ENCODE measurements at regions not wholly inside any gene's neighbourhood (a gene's known extent, or its start where the extent isn't known, plus 50 kb on each side); places are given as distances from the start of the nearest gene placed in this dataset.

DNA sequence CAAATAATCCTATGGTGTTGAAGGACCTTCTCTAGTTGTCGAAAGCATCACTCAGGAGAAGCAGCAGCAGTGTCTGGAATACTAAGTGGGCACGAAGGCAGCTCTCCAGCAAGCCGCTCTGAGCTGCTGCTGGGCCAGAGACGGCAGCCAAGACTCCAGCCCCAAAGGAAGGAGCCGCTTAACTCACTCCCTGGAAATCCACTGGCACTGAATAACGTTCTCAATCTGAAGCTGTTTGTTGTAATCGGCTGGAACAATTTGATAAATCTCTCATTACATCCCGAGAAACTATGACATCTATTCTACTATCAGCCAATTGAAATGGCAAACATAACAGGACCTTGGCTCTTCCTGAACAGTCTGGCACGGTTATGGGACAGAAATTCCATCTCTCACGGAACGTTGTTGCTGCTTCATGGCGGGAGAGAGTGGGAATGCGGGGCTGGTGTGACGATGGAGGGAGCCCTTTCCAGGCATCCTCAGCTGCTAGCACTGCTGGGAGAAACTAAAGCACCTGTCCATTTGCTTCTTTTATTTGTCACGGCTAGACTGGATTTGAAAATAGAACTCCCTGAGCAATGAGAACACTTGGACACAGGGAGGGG, 331.5 kb upstream of the RNF32 start:
- no peak for DNase-seq

DNA sequence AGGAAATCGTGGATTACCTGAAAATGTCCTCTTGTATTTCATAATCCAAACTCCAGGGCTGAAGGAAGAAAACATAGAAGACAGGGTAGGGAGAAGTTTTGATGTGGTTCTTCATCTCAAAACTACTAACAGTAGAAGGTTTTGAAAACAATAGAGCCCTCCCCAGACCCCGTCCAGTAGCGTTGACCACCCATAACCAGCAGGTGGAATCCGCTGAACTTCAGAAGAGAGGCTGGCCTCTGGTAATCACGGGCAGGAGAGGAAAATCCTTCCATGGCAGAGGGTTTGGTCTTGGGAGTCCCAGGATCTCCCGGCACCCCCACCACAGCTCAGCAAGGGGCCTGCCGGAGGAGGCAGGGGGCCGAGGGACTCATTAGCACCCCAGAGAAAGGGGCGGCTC, 333.4 kb upstream of the RNF32 start:
- DNase-seq, result no peak

- no peak for DNase-seq
Observed at GRCh38 chr7:156305351-156305750, 335.2 kb upstream of the RNF32 start.

- no peak for DNase-seq
Observed at GRCh38 chr7:156282816-156283215, 357.8 kb upstream of the RNF32 start.

- DNase-seq, result no peak
Observed at GRCh38 chr7:156279635-156280034, 360.9 kb upstream of the RNF32 start.

- no peak for DNase-seq
Observed at GRCh38 chr7:156275292-156275691, 365.3 kb upstream of the RNF32 start.

DNA sequence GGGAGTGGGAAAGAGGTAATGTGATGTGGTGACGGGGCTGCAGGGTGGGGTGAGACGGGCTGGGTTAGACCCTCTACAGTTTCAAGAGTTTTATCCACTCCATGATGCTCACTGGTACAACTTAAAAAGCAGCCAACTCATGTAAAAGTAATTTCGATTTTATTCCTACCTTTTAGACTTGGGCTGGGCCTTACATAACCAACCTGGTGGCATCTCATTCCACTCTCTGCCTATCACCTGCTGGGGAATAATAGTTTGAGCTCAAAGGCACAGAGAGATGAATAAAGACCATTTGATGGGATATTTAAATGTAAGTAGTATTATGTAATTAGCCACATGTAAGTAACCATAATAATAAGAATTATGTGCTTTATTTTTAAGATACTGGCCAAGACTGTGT, 366.0 kb upstream of the RNF32 start:
- no peak for DNase-seq

DNA sequence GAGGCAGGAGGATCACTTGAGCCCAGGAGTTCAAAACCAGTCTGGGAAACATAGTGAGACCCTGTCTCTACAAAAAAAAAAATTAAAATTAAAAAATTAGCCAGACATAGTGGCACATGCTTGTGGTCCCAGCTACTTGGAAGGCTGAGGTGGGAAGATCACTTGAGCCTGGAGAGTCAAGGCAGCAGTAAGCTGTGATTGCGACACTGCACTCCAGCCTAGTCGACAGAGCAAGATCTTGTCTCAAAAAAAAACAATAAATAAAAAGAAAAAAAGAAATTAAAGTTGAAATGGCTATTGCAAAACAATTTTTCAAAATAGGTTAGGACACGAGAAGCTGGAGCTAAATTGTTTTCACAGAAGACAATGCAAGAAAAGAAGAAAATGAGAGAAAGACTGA, 379.0 kb upstream of the RNF32 start:
- no peak for DNase-seq

GRCh38 chr7:156257904-156258303, 382.7 kb upstream of the RNF32 start:
- DNase-seq, result no peak

DNA sequence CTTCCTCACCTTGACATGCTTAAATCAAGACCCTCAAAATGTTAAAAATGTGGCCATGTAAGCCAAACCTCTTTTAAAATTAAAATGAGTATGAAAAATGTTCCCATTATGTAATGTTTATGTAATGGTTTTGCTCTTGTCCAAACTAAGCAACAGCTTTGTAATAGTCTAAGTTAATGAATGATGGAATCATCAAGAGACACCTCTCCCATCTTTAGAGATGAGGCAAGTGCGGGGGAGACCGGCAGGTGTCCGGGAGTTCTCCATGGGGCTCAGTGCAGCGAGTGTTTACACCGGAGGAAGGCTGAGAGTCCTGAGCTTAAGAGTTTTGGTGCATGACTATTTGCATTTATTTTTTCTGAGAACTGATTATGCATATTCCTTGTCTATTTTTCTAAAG, 384.9 kb upstream of the RNF32 start:
- no peak for DNase-seq

DNA sequence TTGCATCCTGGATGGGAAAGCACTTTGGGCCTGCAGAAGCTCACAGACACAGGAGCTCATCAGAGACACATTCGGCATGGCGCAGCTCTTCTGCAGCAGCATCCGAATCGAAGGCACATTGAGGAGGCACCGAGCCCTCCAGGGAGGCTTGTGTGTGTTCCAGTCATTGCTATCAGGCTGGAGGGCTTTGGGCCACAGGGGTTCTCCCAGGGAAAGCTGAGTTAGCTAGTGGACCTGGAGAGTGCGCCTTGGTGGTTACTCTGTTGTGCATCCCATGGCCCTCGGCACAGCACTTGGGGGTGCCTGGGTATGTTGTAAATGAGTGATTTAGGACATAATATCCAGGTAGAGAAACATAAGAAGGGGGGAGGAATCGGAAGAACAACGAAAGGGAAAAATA, 388.7 kb upstream of the RNF32 start:
- DNase-seq, result no peak

DNA sequence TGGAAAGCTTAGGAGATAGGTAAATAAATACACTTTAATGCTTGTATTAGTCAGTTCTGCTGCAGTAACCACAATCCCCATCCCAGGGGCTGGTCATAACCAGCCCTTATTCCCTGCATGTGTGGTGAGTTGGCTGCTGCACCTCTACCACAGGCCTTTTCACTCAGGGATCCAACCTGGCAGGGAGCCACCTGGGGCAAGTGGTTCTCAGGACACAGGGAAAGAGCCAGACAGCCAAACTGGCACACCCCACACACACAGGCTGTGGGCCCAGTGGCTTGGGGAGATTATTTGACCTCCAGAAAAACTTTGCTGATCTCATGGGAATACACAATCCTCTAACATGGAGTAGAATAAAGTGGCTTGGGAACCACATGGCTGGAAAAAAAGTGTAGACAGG, 400.0 kb upstream of the RNF32 start:
- DNase-seq, result no peak

DNA sequence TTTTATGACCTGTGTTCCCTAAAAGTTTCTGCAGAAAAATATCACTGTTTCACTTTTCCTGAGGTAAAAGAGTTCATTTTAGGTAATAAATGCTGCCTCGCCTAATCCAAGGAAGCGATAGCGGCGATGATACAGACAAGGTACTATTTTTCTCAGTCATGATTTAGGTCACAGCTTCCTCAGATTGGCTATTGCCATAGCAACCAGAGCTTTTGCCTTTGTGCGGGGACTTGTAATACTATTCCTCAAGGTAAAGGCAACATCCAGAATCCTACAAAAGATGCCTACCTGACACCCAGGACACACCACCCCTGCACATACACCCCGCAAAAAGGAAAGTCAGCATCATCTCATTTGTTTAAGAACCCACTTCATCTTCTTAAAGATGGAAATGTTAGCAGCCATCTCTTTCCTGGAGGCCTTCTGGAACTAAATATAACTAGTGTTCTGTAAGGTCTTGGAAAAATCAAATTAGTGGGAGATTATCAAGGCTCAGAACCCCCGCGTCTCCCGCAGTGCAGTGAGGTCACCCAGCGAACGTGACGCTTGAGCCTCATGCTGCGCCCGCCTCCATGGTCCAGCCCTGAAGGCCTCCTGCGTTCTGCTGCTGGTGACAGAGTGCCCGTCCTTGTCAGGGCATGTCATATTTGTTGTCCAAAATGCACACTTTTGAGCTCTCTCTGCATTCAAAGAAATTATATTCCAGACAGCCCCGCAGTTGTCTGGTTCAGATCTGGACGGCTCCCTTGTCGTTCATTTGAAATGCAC, 402.0 kb upstream of the RNF32 start:
- DNase-seq, result no peak

GRCh38 chr7:156237614-156238013, 403.0 kb upstream of the RNF32 start:
- no peak for DNase-seq

GRCh38 chr7:156236936-156237599, 403.5 kb upstream of the RNF32 start:
- no peak for DNase-seq

GRCh38 chr7:156236181-156236889, 404.2 kb upstream of the RNF32 start:
- DNase-seq, result no peak

DNA sequence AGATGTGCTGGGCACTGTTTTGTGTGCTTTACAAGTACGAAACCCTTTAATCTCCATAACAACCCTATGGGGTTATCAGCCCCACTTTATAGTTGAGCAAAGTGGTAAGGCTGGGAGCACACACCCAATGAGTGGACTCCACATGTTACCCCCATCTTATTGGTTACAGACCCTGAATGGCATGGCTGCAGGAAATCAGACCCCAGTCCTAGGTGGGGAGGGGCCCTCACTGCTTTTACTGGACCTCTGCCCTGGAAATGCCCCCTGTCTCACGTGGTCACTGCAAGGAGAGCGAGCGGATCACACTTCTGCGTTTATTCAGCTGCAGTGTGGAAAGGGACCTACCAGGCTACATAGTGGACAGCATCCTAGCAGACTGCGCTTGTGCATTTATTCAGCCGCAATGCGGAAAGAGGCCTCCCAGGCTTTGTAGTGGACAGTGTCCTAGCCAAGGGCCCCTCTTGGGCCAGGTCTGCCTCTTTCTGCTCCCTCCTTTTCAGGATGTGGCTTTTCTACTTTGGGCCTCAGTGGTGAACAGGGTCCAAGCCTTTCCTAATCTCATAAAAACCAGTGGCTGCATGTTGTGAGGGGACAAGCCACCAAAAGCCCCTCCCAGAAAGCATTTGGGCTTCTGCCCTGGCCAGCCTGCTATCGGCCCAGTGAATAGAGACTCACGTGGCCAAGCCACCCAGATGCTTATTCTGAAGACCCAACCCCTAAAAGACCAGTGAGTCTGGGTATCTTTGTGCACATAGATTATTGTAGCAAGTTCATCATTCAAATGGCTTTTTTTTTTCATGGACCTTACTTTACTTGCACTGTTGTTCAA, 405.7 kb upstream of the RNF32 start:
- DNase-seq, result no peak

GRCh38 chr7:156234192-156234591, 406.4 kb upstream of the RNF32 start:
- no peak for DNase-seq

DNA sequence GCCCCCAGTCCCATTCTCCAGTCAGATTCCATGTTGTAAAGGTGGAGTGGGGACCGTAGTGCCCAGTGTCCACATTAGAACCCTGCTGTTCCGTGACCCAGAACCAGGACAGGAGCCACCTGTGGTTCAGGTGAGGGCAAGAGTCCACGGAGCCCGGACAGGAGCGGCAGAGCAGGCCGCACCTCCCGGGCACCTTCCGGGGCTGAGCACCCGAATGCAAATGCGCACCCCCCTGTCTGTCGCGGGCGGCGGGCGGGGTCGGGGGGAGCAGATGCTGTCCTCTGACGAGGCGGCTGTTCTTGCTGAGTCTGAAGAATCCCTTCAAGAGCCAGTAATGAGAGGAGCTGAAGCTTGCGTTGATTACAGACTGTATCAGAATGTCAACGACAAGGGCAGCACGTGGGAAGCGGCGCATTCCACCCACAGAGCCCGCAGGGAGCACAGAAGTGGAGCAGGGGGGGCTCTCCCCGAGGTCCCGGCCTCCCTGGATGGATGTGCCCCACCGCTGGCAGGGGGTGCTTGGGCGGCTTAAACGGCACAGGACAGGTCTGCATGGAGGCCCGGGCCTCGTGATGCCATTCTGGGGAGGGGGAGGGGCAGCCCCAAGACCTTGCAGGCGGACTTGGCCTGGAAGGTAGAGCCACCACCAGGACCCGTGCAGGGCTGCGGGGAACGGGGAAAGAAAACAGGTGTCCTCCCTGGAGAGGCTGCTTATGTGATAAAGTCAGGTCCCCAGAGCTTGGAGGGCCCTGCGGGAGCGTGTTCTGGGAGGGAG, 407.5 kb upstream of the RNF32 start:
- DNase-seq, result no peak

DNA sequence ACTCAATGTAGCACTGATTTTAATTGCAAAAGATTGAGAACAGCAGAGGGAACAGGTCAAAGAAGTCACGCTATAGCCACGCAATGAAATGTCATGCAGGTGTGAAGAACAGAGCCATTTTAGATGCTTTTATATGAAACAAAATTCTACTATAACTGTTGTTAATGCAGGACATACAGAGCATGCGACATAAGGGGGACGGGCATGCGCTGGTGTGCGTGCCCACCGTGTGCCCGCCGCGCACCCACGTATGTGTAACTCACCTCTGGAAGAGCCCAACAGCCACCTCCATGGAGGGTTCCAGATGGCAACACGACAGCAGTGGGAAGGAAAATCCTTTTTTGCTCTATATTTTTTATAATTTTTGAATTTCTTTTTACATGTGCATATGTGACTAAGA, 410.0 kb upstream of the RNF32 start:
- DNase-seq, result no peak

DNA sequence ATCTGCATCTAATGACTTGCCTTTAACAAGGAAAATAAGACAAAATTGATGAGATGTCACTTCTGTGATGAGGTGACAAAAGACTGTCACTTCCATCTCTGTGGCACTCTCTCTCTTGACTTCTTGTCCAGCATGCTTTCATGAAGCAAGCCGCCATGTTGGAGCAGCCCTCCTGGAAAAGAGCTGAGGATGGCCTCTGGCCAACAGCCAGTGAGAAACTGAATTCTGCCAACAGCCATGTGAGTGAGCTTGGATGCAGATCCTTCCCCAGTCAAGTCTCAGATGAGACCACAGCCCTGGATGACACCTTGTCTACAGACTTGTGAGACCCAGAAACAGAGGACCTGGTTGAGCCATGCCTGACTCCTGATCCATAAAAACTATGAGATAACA, 412.6 kb upstream of the SHH start:
- no peak for DNase-seq

All from right lung (tissue), 2 donors.